ENCODE measurements at regions not wholly inside any gene's neighbourhood (a gene's known extent, or its start where the extent isn't known, plus 50 kb on each side); places are given as distances from the start of the nearest gene placed in this dataset.

- TF ChIP-seq CTCF (IDR thresholded peaks at IDR 0.05): no peak
- ATAC-seq (no peak), DNase-seq (no peak)
- intact Hi-C loops (cut with DNase I): no loop called here
- WGBS, 3 donors: 89 to 91% (median 90%) methylated on average over 12 of the region's 12 CpGs
- Histone ChIP-seq H3K27me3 (ENCODE audit: insufficient read depth in 3 of 3, low read length in 2 of 3) (no peaks in the 10 kb centered on the region), H3K36me3 (ENCODE audit: insufficient read depth in 1 of 2, low read depth in 1 of 2) (no peaks in the 10 kb centered on the region), H3K27ac (no peak overlapping the region), H3K4me1 (no peaks in the 10 kb centered on the region), H3K9me3 (no peaks in the 10 kb centered on the region), H3K4me3 (no peak overlapping the region)
These were observed 192.9 kb downstream of the RHOU start for GRCh38 chr1:228927946-228928898.

GRCh38 chr1:228929476-228930027, 194.3 kb downstream of the RHOU start:
- no peak for ATAC-seq
- intact Hi-C loops (cut with DNase I): no loop called here
- WGBS, 3 donors: 86 to 93% (median 91%) methylated on average over 4 of the region's 4 CpGs

GRCh38 chr1:228930479-228930957, 195.2 kb downstream of the RHOU start:
- 29 to 40% (median 31%) methylated on average over 10 of the region's 10 CpGs for WGBS, 3 donors
- peak; percentile 63 to 71 (median 65) for ATAC-seq

More at GRCh38 chr1:228929476-228930027, 194.3 kb downstream of the RHOU start:
- no peak for TF ChIP-seq CTCF (IDR thresholded peaks at IDR 0.05)
- no peaks in the 10 kb centered on the region for H3K36me3 ChIP-seq (ENCODE audit: insufficient read depth in 1 of 2, low read depth in 1 of 2)
- H3K4me1 ChIP-seq: no peaks in the 10 kb centered on the region
- H3K27me3 ChIP-seq (ENCODE audit: insufficient read depth in 3 of 3, low read length in 2 of 3): no peaks in the 10 kb centered on the region
- no peak for DNase-seq
- H3K27ac ChIP-seq: no peak overlapping the region
- no peaks in the 10 kb centered on the region for H3K9me3 ChIP-seq
- no peak overlapping the region for H3K4me3 ChIP-seq

GRCh38 chr1:228933753-228934152, 198.5 kb downstream of the RHOU start:
- H3K27ac ChIP-seq: no peak overlapping the region
- TF ChIP-seq CTCF (IDR thresholded peaks at IDR 0.05): no peak
- DNase-seq: no peak
- H3K9me3 ChIP-seq: no peaks in the 10 kb centered on the region
- H3K4me3 ChIP-seq: no peak overlapping the region
- no peaks in the 10 kb centered on the region for H3K27me3 ChIP-seq (ENCODE audit: insufficient read depth in 3 of 3, low read length in 2 of 3)
- 91 to 95% (median 94%) methylated on average over 3 of the region's 3 CpGs for WGBS, 3 donors
- H3K36me3 ChIP-seq (ENCODE audit: insufficient read depth in 1 of 2, low read depth in 1 of 2): no peaks in the 10 kb centered on the region
- intact Hi-C loops (cut with DNase I): no loop called here
- H3K4me1 ChIP-seq: peaks cover 11% of the 10 kb centered on the region
- no peak for ATAC-seq

More at GRCh38 chr1:228930479-228930957, 195.2 kb downstream of the RHOU start:
- Histone ChIP-seq H3K27me3 (ENCODE audit: insufficient read depth in 3 of 3, low read length in 2 of 3) (no peaks in the 10 kb centered on the region), H3K36me3 (ENCODE audit: insufficient read depth in 1 of 2, low read depth in 1 of 2) (no peaks in the 10 kb centered on the region), H3K27ac (no peak overlapping the region), H3K4me1 (no peaks in the 10 kb centered on the region), H3K9me3 (no peaks in the 10 kb centered on the region), H3K4me3 (no peak overlapping the region)
- intact Hi-C loops (cut with DNase I): no loop called here
- no peak for DNase-seq
- no peak for TF ChIP-seq CTCF (IDR thresholded peaks at IDR 0.05)

All from psoas muscle (tissue), 7 donors.